HEK293 (cell line): ENCODE measurements at regions not wholly inside any gene's neighbourhood (a gene's known extent, or its start where the extent isn't known, plus 50 kb on each side); places are given as distances from the start of the nearest gene placed in this dataset.

Experiments used
- CTCF ChIA-PET: fragments of 350-600 bp; formaldehyde crosslinking; extraction: SDS; loops from one replicate; lab custom pipeline; 2021; ENCODE audit warnings: antibody characterized with exemption; lab: Yijun Ruan, JAX
- POLR2A ChIA-PET: fragments of 300-600 bp; formaldehyde crosslinking; extraction: SDS; loops from one replicate; lab custom pipeline; 2020; ENCODE audit warnings: antibody characterized with exemption, inconsistent platforms; lab: Yijun Ruan, JAX
- H3K27ac ChIP-seq: fragments of 200-500 bp; sonication (Bioruptor generic); 2 replicates; pipeline ENCODE4 v1.5.1; 2014; ENCODE audit warnings: low read depth, low read length, control low read depth, inconsistent platforms; ENCODE audit errors: extremely low read depth
- H3K36me3 ChIP-seq, 2 experiments: fragments of 200-500 bp in 1 of 2; sonication (Bioruptor generic) in 1 of 2; 1 replicate in 1 of 2; 2 replicates in 1 of 2; pipeline ENCODE4 v1.5.1; 2014 to 2017; ENCODE audit warnings: inconsistent platforms in 2 of 2, low read length in 2 of 2; ENCODE audit not compliant: control insufficient read depth in 2 of 2, insufficient read depth in 1 of 2
- H3K4me1 ChIP-seq: fragments of 200-500 bp; sonication (Bioruptor generic); 2 replicates; pipeline ENCODE4 v1.5.1; 2014; ENCODE audit warnings: mild to moderate bottlenecking, low read length, inconsistent platforms; ENCODE audit not compliant: control insufficient read depth, insufficient read depth
- H3K4me3 ChIP-seq: 2 replicates; pipeline ENCODE4 v1.5.1; 2011; ENCODE audit warnings: low read depth, mild to moderate bottlenecking, control low read depth, low read length, moderate library complexity
- H3K9me3 ChIP-seq: fragments of 200-500 bp; sonication (Bioruptor generic); 2 replicates; pipeline ENCODE4 v1.5.1; 2014; ENCODE audit warnings: low read depth, low read length, inconsistent platforms; ENCODE audit not compliant: control insufficient read depth, insufficient read depth
- BCL6B ChIP-seq: fragments of 450-650 bp; formaldehyde crosslinking; IDR thresholded peaks from 2 replicates; pipeline ENCODE4 v1.5.1; 2017; ENCODE audit warnings: missing biosample characterization, missing genetic modification characterization
- GFI1B ChIP-seq: fragments of 450-650 bp; formaldehyde crosslinking; IDR thresholded peaks from 2 replicates; pipeline ENCODE4 v1.5.1; 2016; ENCODE audit warnings: missing biosample characterization, missing genetic modification characterization
- GLIS1 ChIP-seq: fragments of 450-650 bp; formaldehyde crosslinking; IDR thresholded peaks from 2 replicates; pipeline ENCODE4 v1.5.1; 2016; ENCODE audit warnings: missing biosample characterization, missing genetic modification characterization
- KLF7 ChIP-seq: fragments of 450-650 bp; formaldehyde crosslinking; IDR thresholded peaks from 2 replicates; pipeline ENCODE4 v1.5.1; 2016; ENCODE audit warnings: missing biosample characterization, missing genetic modification characterization, borderline replicate concordance
- MZF1 ChIP-seq: fragments of 450-650 bp; formaldehyde crosslinking; IDR thresholded peaks from 2 replicates; pipeline ENCODE4 v1.5.1; 2017; ENCODE audit warnings: missing biosample characterization, missing genetic modification characterization, borderline replicate concordance
- PATZ1 ChIP-seq: fragments of 450-650 bp; formaldehyde crosslinking; IDR thresholded peaks from 2 replicates; pipeline ENCODE4 v1.5.1; 2016; ENCODE audit warnings: missing biosample characterization, missing genetic modification characterization
- SALL2 ChIP-seq: fragments of 450-650 bp; formaldehyde crosslinking; IDR thresholded peaks from 2 replicates; pipeline ENCODE4 v1.5.0; 2017; ENCODE audit warnings: missing biosample characterization, mild to moderate bottlenecking, missing genetic modification characterization, borderline replicate concordance
- TCF7L2 ChIP-seq: IDR thresholded peaks from 2 replicates; pipeline ENCODE4 v1.6.1; 2011; ENCODE audit warnings: low read depth, mild to moderate bottlenecking, inconsistent platforms, low read length, moderate library complexity, borderline replicate concordance
- ZFHX2 ChIP-seq: fragments of 450-650 bp; formaldehyde crosslinking; conservative IDR thresholded peaks from 2 replicates; pipeline ENCODE4 v1.5.1; 2016; ENCODE audit warnings: missing biosample characterization, missing genetic modification characterization
- ZNF132 ChIP-seq: fragments of 450-650 bp; formaldehyde crosslinking; IDR thresholded peaks from 2 replicates; pipeline ENCODE4 v1.5.1; 2017; ENCODE audit warnings: missing biosample characterization, missing genetic modification characterization, borderline replicate concordance
- ZNF2 ChIP-seq: fragments of 450-650 bp; formaldehyde crosslinking; IDR thresholded peaks from 2 replicates; pipeline ENCODE4 v1.5.1; 2016; ENCODE audit warnings: missing biosample characterization, missing genetic modification characterization
- ZNF239 ChIP-seq: fragments of 450-650 bp; formaldehyde crosslinking; IDR thresholded peaks from 2 replicates; pipeline ENCODE4 v1.5.1; 2016; ENCODE audit warnings: missing biosample characterization, missing genetic modification characterization
- ZNF248 ChIP-seq: fragments of 450-650 bp; formaldehyde crosslinking; IDR thresholded peaks from 2 replicates; pipeline ENCODE4 v1.5.1; 2017; ENCODE audit warnings: missing biosample characterization, missing genetic modification characterization
- ZNF280D ChIP-seq: fragments of 450-650 bp; formaldehyde crosslinking; IDR thresholded peaks from 2 replicates; pipeline ENCODE4 v1.5.1; 2016; ENCODE audit warnings: missing biosample characterization, missing genetic modification characterization
- ZNF302 ChIP-seq: fragments of 450-650 bp; formaldehyde crosslinking; IDR thresholded peaks from 2 replicates; pipeline ENCODE4 v1.5.1; 2016; ENCODE audit warnings: missing biosample characterization, missing genetic modification characterization, low read depth
- ZNF311 ChIP-seq: fragments of 450-650 bp; formaldehyde crosslinking; IDR thresholded peaks from 2 replicates; pipeline ENCODE4 v1.5.1; 2017; ENCODE audit warnings: missing biosample characterization, missing genetic modification characterization, borderline replicate concordance
- ZNF394 ChIP-seq: fragments of 450-650 bp; formaldehyde crosslinking; IDR thresholded peaks from 2 replicates; pipeline ENCODE4 v1.5.1; 2016; ENCODE audit warnings: missing biosample characterization, missing genetic modification characterization, mild to moderate bottlenecking, moderate library complexity, borderline replicate concordance
- ZNF548 ChIP-seq: fragments of 450-650 bp; formaldehyde crosslinking; IDR thresholded peaks from 2 replicates; pipeline ENCODE4 v1.5.1; 2016; ENCODE audit warnings: missing biosample characterization, missing genetic modification characterization
- ZNF639 ChIP-seq: fragments of 450-650 bp; formaldehyde crosslinking; IDR thresholded peaks from 2 replicates; pipeline ENCODE4 v1.5.1; 2016; ENCODE audit warnings: missing biosample characterization, missing genetic modification characterization
- ZNF704 ChIP-seq: fragments of 450-650 bp; formaldehyde crosslinking; IDR thresholded peaks from 2 replicates; pipeline ENCODE4 v1.5.1; 2016; ENCODE audit warnings: missing biosample characterization, missing genetic modification characterization

- no peaks in the 10 kb centered on the region for H3K4me1 ChIP-seq
- H3K4me3 ChIP-seq: no peak overlapping the region
- ChIA-PET POLR2A (no interaction called here), CTCF (interaction anchor here (0.6 to 0.7 kb wide), 2 partner anchors 344 to 1493 kb away, joined by 3 to 5 read pairs; no protein-coding TSS in a partner anchor)
- H3K9me3 ChIP-seq: no peaks in the 10 kb centered on the region
- no peak for TF ChIP-seq TCF7L2
- no peak for TF ChIP-seq ZNF280D (tag by site-specific recombination)
- no peak for TF ChIP-seq KLF7 (tag by site-specific recombination)
- no peak for TF ChIP-seq PATZ1 (tag by site-specific recombination)
- no peak for TF ChIP-seq ZNF2
- no peak for TF ChIP-seq MZF1
- no peak for TF ChIP-seq BCL6B (tag by site-specific recombination)
- no peak for TF ChIP-seq ZNF311 (tag by site-specific recombination)
- no peak for TF ChIP-seq ZNF132 (tag by site-specific recombination)
- TF ChIP-seq ZNF639 (tag by site-specific recombination): no peak
- TF ChIP-seq ZNF394 (tag by site-specific recombination): no peak
- TF ChIP-seq ZFHX2: no peak
- no peak for TF ChIP-seq SALL2
- TF ChIP-seq ZNF248 (tag by site-specific recombination): no peak
- TF ChIP-seq, all 188 proteins: peak for 0
- Histone ChIP-seq H3K27ac (no peak overlapping the region), H3K36me3 (no peaks in the 10 kb centered on the region)
Measured at GRCh38 chr18:2035056-2035455, 536.2 kb downstream of the METTL4 start.

- ChIA-PET POLR2A (no interaction called here), CTCF (interaction anchor here (1.1 kb wide), 1 partner anchor 69 kb away, joined by 3 read pairs; no protein-coding TSS in a partner anchor)
- Histone ChIP-seq H3K36me3 (no peaks in the 10 kb centered on the region), H3K4me3 (no peak overlapping the region), H3K4me1 (no peaks in the 10 kb centered on the region), H3K27ac (no peak overlapping the region), H3K9me3 (no peaks in the 10 kb centered on the region)
- TF ChIP-seq ZNF548 (tag by site-specific recombination): no peak
- no peak for TF ChIP-seq ZNF704 (tag by site-specific recombination)
- no peak for TF ChIP-seq ZFHX2
- no peak for TF ChIP-seq ZNF311 (tag by site-specific recombination)
- no peak for TF ChIP-seq ZNF302
- TF ChIP-seq GLIS1 (tag by site-specific recombination): no peak
- no peak for TF ChIP-seq ZNF239 (tag by site-specific recombination)
- TF ChIP-seq GFI1B (tag by site-specific recombination): no peak
Measured at GRCh38 chr18:2036086-2036485, 535.2 kb downstream of the METTL4 start.
